ENCODE measurements at regions not wholly inside any gene's neighbourhood (a gene's known extent, or its start where the extent isn't known, plus 50 kb on each side); places are given as distances from the start of the nearest gene placed in this dataset.

- Histone ChIP-seq H3K18ac (ENCODE audit: low read length) (no peak overlapping the region), H4K12ac (ENCODE audit: low read depth, low read length) (no peak overlapping the region), H3K4ac (ENCODE audit: low read depth, low read length) (no peak overlapping the region), H3K14ac (ENCODE audit: low read length) (no peak overlapping the region), H2BK5ac (ENCODE audit: low read depth, low read length, poor library complexity) (no peak overlapping the region), H3K79me2 (ENCODE audit: control insufficient read depth, insufficient read depth, low read length, poor library complexity) (no peaks in the 10 kb centered on the region), H3K27ac (ENCODE audit: low read depth, low read length) (no peak overlapping the region), H3K36me3 (ENCODE audit: control insufficient read depth in 1 of 2, insufficient read depth in 2 of 2, low read length in 2 of 2) (no peaks in the 10 kb centered on the region), H3K4me3 (ENCODE audit: low read depth, low read length) (no peak overlapping the region), H3K23ac (ENCODE audit: low read length) (no peak overlapping the region), H3K4me2 (ENCODE audit: low read length) (no peak overlapping the region), H3K79me1 (ENCODE audit: low read length) (no peaks in the 10 kb centered on the region), H4K91ac (ENCODE audit: low read depth, low read length) (no peak overlapping the region), H2BK12ac (ENCODE audit: low read length) (no peak overlapping the region), H2BK120ac (ENCODE audit: insufficient read depth, low read length, poor library complexity) (no peak overlapping the region), H3K27me3 (ENCODE audit: insufficient read depth, low read length) (no peaks in the 10 kb centered on the region), H3K4me1 (ENCODE audit: control insufficient read depth in 1 of 2, insufficient read depth in 2 of 2, low read length in 2 of 2) (no peaks in the 10 kb centered on the region), H3K9me3 (ENCODE audit: insufficient read depth, low read depth, low read length) (no peaks in the 10 kb centered on the region), H3K9ac (ENCODE audit: low read length) (no peak overlapping the region), H4K8ac (ENCODE audit: low read depth, low read length) (no peak overlapping the region), H2AK5ac (ENCODE audit: low read length) (no peak overlapping the region), H2AFZ (ENCODE audit: insufficient read depth, low read length, poor library complexity) (no peak overlapping the region)
- WGBS (ENCODE audit: extremely low coverage, insufficient coverage, insufficient read length): no CpG with 5 or more reads among the region's 7 CpGs
- DNase-seq: no peak
Observed at GRCh38 chr13:34165158-34165557, 347.2 kb downstream of the RFC3 start.

DNA sequence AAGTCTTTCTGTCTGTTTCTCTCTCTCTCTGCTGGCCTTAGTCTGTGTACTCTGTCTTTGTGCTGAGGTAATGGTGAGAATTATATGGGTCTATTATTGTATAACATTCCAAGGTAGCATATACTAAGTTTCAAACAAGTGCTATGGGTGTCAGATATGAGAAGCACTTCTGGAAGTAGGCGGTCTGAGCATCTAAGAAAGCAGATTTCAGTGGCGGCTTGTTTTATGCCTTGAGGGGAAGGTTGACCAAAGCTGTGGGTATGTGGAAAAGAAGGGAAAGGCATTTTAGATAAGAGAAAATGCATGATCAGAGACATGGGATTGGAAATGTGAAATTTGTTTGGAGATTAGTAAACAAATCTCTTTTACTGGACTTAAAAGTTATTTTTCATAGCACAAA, 348.5 kb downstream of the RFC3 start:
- Histone ChIP-seq H3K9me3 (ENCODE audit: insufficient read depth, low read depth, low read length) (no peaks in the 10 kb centered on the region), H3K27me3 (ENCODE audit: insufficient read depth, low read length) (no peaks in the 10 kb centered on the region), H3K79me2 (ENCODE audit: control insufficient read depth, insufficient read depth, low read length, poor library complexity) (no peaks in the 10 kb centered on the region), H4K91ac (ENCODE audit: low read depth, low read length) (no peak overlapping the region), H4K8ac (ENCODE audit: low read depth, low read length) (no peak overlapping the region), H3K4me2 (ENCODE audit: low read length) (no peak overlapping the region), H3K18ac (ENCODE audit: low read length) (no peak overlapping the region), H3K23ac (ENCODE audit: low read length) (no peak overlapping the region), H3K4me3 (ENCODE audit: low read depth, low read length) (no peak overlapping the region), H3K36me3 (ENCODE audit: control insufficient read depth in 1 of 2, insufficient read depth in 2 of 2, low read length in 2 of 2) (no peaks in the 10 kb centered on the region), H2AK5ac (ENCODE audit: low read length) (no peak overlapping the region), H3K79me1 (ENCODE audit: low read length) (no peaks in the 10 kb centered on the region), H3K27ac (ENCODE audit: low read depth, low read length) (no peak overlapping the region), H3K9ac (ENCODE audit: low read length) (no peak overlapping the region), H2BK120ac (ENCODE audit: insufficient read depth, low read length, poor library complexity) (no peak overlapping the region), H4K12ac (ENCODE audit: low read depth, low read length) (no peak overlapping the region), H2BK12ac (ENCODE audit: low read length) (no peak overlapping the region), H3K14ac (ENCODE audit: low read length) (no peak overlapping the region), H2BK5ac (ENCODE audit: low read depth, low read length, poor library complexity) (no peak overlapping the region), H3K4ac (ENCODE audit: low read depth, low read length) (no peak overlapping the region), H3K4me1 (ENCODE audit: control insufficient read depth in 1 of 2, insufficient read depth in 2 of 2, low read length in 2 of 2) (no peaks in the 10 kb centered on the region), H2AFZ (ENCODE audit: insufficient read depth, low read length, poor library complexity) (no peak overlapping the region)
- DNase-seq: peak; percentile 66 to 83
- no CpG with 5 or more reads among the region's 2 CpGs for WGBS (ENCODE audit: extremely low coverage, insufficient coverage, insufficient read length)

DNA sequence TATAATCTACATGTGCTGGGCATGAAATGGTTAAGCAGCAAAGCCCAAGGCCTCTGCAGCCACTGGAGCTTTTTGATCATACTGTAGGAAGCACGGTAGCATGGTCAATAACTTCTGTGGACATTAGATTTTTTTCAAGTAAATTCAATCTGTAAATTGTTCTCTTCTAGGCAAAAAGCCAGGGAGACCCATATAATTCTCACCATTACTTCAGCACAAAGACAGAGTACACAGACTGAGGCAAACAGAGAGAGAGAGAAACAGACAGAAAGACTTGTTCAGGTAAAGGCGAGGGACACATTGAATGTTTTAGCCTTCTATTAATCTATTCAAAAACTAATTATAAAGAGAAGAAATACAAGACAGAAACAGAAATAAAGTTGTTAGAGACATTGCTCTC, 349.4 kb downstream of the RFC3 start:
- H4K91ac ChIP-seq (ENCODE audit: low read depth, low read length): no peak overlapping the region
- no peaks in the 10 kb centered on the region for H3K79me2 ChIP-seq (ENCODE audit: control insufficient read depth, insufficient read depth, low read length, poor library complexity)
- H2AFZ ChIP-seq (ENCODE audit: insufficient read depth, low read length, poor library complexity): no peak overlapping the region
- H4K8ac ChIP-seq (ENCODE audit: low read depth, low read length): no peak overlapping the region
- no peak overlapping the region for H2AK5ac ChIP-seq (ENCODE audit: low read length)
- no peaks in the 10 kb centered on the region for H3K36me3 ChIP-seq (ENCODE audit: control insufficient read depth in 1 of 2, insufficient read depth in 2 of 2, low read length in 2 of 2)
- H3K23ac ChIP-seq (ENCODE audit: low read length): no peak overlapping the region
- no peak overlapping the region for H2BK5ac ChIP-seq (ENCODE audit: low read depth, low read length, poor library complexity)
- H4K12ac ChIP-seq (ENCODE audit: low read depth, low read length): no peak overlapping the region
- no peak overlapping the region for H3K4me2 ChIP-seq (ENCODE audit: low read length)
- no peak overlapping the region for H3K4me3 ChIP-seq (ENCODE audit: low read depth, low read length)
- WGBS (ENCODE audit: extremely low coverage, insufficient coverage, insufficient read length): no CpG with 5 or more reads among the region's 2 CpGs
- H3K9me3 ChIP-seq (ENCODE audit: insufficient read depth, low read depth, low read length): no peaks in the 10 kb centered on the region
- no peaks in the 10 kb centered on the region for H3K79me1 ChIP-seq (ENCODE audit: low read length)
- H3K18ac ChIP-seq (ENCODE audit: low read length): no peak overlapping the region
- no peak overlapping the region for H2BK12ac ChIP-seq (ENCODE audit: low read length)
- no peak overlapping the region for H2BK120ac ChIP-seq (ENCODE audit: insufficient read depth, low read length, poor library complexity)
- no peak overlapping the region for H3K14ac ChIP-seq (ENCODE audit: low read length)
- no peak overlapping the region for H3K9ac ChIP-seq (ENCODE audit: low read length)
- H3K4ac ChIP-seq (ENCODE audit: low read depth, low read length): no peak overlapping the region
- H3K4me1 ChIP-seq (ENCODE audit: control insufficient read depth in 1 of 2, insufficient read depth in 2 of 2, low read length in 2 of 2): no peaks in the 10 kb centered on the region
- H3K27ac ChIP-seq (ENCODE audit: low read depth, low read length): no peak overlapping the region
- DNase-seq: no peak
- H3K27me3 ChIP-seq (ENCODE audit: insufficient read depth, low read length): no peaks in the 10 kb centered on the region

DNA sequence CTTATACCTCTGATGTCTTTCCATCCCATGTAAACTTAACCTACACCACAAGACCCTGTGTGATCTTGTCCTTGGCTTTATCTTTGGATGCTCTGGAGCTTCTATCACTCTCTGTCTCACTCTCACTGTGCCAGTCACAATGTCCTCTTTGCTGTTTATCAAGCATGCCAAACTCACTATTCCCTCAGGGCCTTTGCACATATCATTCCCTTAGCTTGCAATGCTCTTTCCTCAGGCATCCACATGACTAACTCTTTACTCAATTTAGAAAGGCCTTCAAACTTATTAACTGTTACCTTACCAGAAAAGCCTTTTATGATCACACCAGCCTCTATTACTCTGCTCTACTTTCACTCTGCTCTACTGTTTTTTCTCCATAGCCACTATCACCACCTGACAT, 354.1 kb downstream of the RFC3 start:
- Histone ChIP-seq H3K14ac (ENCODE audit: low read length) (no peak overlapping the region), H4K12ac (ENCODE audit: low read depth, low read length) (no peak overlapping the region), H4K8ac (ENCODE audit: low read depth, low read length) (no peak overlapping the region), H4K91ac (ENCODE audit: low read depth, low read length) (no peak overlapping the region), H3K4me3 (ENCODE audit: low read depth, low read length) (no peak overlapping the region), H3K23ac (ENCODE audit: low read length) (no peak overlapping the region), H3K9ac (ENCODE audit: low read length) (no peak overlapping the region), H3K79me1 (ENCODE audit: low read length) (no peaks in the 10 kb centered on the region), H3K79me2 (ENCODE audit: control insufficient read depth, insufficient read depth, low read length, poor library complexity) (no peaks in the 10 kb centered on the region), H3K9me3 (ENCODE audit: insufficient read depth, low read depth, low read length) (no peaks in the 10 kb centered on the region), H2BK120ac (ENCODE audit: insufficient read depth, low read length, poor library complexity) (no peak overlapping the region), H3K18ac (ENCODE audit: low read length) (no peak overlapping the region), H3K27ac (ENCODE audit: low read depth, low read length) (no peak overlapping the region), H3K4me1 (ENCODE audit: control insufficient read depth in 1 of 2, insufficient read depth in 2 of 2, low read length in 2 of 2) (no peaks in the 10 kb centered on the region), H3K4ac (ENCODE audit: low read depth, low read length) (no peak overlapping the region), H3K27me3 (ENCODE audit: insufficient read depth, low read length) (no peaks in the 10 kb centered on the region), H2AFZ (ENCODE audit: insufficient read depth, low read length, poor library complexity) (no peak overlapping the region), H2BK5ac (ENCODE audit: low read depth, low read length, poor library complexity) (no peak overlapping the region), H2AK5ac (ENCODE audit: low read length) (no peak overlapping the region), H3K36me3 (ENCODE audit: control insufficient read depth in 1 of 2, insufficient read depth in 2 of 2, low read length in 2 of 2) (no peaks in the 10 kb centered on the region), H2BK12ac (ENCODE audit: low read length) (no peak overlapping the region), H3K4me2 (ENCODE audit: low read length) (no peak overlapping the region)
- peak; percentile 18 to 56 for DNase-seq

Measured in trophoblast cell (in vitro differentiated cells and primary cell).